ENCODE measurements at regions not wholly inside any gene's neighbourhood (a gene's known extent, or its start where the extent isn't known, plus 50 kb on each side); places are given as distances from the start of the nearest gene placed in this dataset.
A peak's percentile ranks its signal among the peaks of the same experiment; 100 is the strongest.

GRCh38 chr15:47997195-47998080, 123.4 kb upstream of the SLC24A5 start:
- DNase-seq = no peak

- peak; percentile 9 to 17 for DNase-seq
Observed at GRCh38 chr15:47998619-47999019, 122.2 kb upstream of the SLC24A5 start.

GRCh38 chr15:48001393-48002039, 119.3 kb upstream of the SLC24A5 start:
- DNase-seq = no peak

GRCh38 chr15:48002767-48003166, 118.0 kb upstream of the SLC24A5 start:
- no peak for DNase-seq

- DNase-seq = no peak
Observed at GRCh38 chr15:48003441-48003840, 117.3 kb upstream of the SLC24A5 start.

- DNase-seq = no peak
Observed at GRCh38 chr15:48005077-48005476, 115.7 kb upstream of the SLC24A5 start.

- no peak for DNase-seq
Observed at GRCh38 chr15:48006031-48006511, 114.7 kb upstream of the SLC24A5 start.

- DNase-seq = no peak
Observed at GRCh38 chr15:48010316-48010715, 110.5 kb upstream of the SLC24A5 start.

- DNase-seq = no peak
Observed at GRCh38 chr15:48012191-48012590, 108.6 kb upstream of the SLC24A5 start.

GRCh38 chr15:48016865-48017264, 103.9 kb upstream of the SLC24A5 start:
- no peak for DNase-seq

- DNase-seq = no peak
Observed at GRCh38 chr15:48017747-48018146, 103.0 kb upstream of the SLC24A5 start.

GRCh38 chr15:48020166-48020565, 100.6 kb upstream of the SLC24A5 start:
- DNase-seq = no peak

GRCh38 chr15:48021336-48022086, 99.3 kb upstream of the SLC24A5 start:
- no peak for DNase-seq

- DNase-seq = no peak
Observed at GRCh38 chr15:48025118-48025517, 95.7 kb upstream of the SLC24A5 start.

- no peak for DNase-seq
Observed at GRCh38 chr15:48028712-48029111, 92.1 kb upstream of the SLC24A5 start.

- DNase-seq = no peak
Observed at GRCh38 chr15:48029642-48030041, 91.1 kb upstream of the SLC24A5 start.

GRCh38 chr15:48031466-48031865, 89.3 kb upstream of the SLC24A5 start:
- no peak for DNase-seq

- DNase-seq = no peak
Observed at GRCh38 chr15:48031973-48032372, 88.8 kb upstream of the SLC24A5 start.

GRCh38 chr15:48032911-48033310, 87.9 kb upstream of the SLC24A5 start:
- no peak for DNase-seq

GRCh38 chr15:48038221-48038620, 82.6 kb upstream of the SLC24A5 start:
- DNase-seq = no peak

- no peak for DNase-seq
Observed at GRCh38 chr15:48040166-48040817, 80.5 kb upstream of the SLC24A5 start.

GRCh38 chr15:48041454-48041853, 79.3 kb upstream of the SLC24A5 start:
- DNase-seq = no peak

Data from right lung (tissue), 2 donors.